ENCODE measurements at regions not wholly inside any gene's neighbourhood (a gene's known extent, or its start where the extent isn't known, plus 50 kb on each side); places are given as distances from the start of the nearest gene placed in this dataset.

- FAIRE-seq: no peak
- DNase-seq (ENCODE audit: low spot score): no peak
These were observed 133.4 kb downstream of the JCAD start for GRCh38 chr10:29925771-29926692.

- DNase-seq (ENCODE audit: low spot score) (no peak), FAIRE-seq (no peak)
These were observed 134.9 kb downstream of the JCAD start for GRCh38 chr10:29924436-29924835.

- no peak for DNase-seq (ENCODE audit: low spot score)
- FAIRE-seq: no peak
These were observed 135.9 kb downstream of the JCAD start for GRCh38 chr10:29923416-29923965.

GRCh38 chr10:29922892-29923291 lies 136.5 kb downstream of the JCAD start:
- FAIRE-seq (no peak), DNase-seq (ENCODE audit: low spot score) (no peak)

GRCh38 chr10:29922226-29922625 lies 137.2 kb downstream of the JCAD start:
- no peak for FAIRE-seq
- DNase-seq (ENCODE audit: low spot score): no peak

DNA sequence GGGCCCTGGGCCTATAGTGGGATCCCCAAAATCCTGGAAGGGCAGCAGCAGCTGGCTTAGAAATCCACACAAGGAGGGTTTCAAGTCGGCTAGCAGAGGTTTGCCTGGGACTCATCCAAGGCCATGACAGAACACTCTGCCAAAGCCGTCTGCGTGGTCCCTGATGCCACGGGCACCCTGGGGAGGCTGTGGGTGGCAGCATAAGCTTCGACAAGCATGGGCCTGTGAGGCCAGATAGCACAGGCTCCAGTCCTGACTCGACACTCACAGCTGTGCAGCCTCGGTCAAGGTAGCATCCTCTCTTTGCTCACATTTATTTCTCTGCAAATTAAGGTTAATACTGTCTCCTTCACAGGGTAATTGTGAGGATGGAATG lies 138.3 kb downstream of the JCAD start:
- DNase-seq (ENCODE audit: low spot score) (no peak), FAIRE-seq (peak; percentile 63)

GRCh38 chr10:29920408-29921070 lies 138.8 kb downstream of the JCAD start:
- DNase-seq (ENCODE audit: low spot score) (no peak), FAIRE-seq (no peak)

GRCh38 chr10:29918623-29919400 lies 140.6 kb downstream of the JCAD start:
- FAIRE-seq (peak; percentile 9), DNase-seq (ENCODE audit: low spot score) (no peak)

DNA sequence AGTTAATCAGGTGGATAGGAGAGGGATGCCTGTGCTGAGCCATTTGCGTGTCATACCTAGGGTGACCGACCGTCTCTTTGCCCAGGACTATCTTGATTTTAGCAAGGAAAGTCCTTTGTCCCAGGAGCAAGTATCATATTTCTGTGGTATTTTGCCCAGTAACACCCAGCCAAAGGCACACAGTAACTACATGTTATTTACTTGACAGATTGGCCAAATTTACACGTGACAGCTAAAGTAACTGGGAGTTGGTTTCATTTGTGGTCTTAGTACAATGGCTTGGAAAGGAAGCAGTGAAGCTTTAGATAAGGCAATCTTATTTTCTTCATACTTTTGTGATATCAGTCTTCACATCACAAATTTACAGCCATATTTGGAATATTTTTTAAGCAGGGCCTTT lies 142.1 kb downstream of the JCAD start:
- DNase-seq (ENCODE audit: low spot score): no peak
- FAIRE-seq: no peak

GRCh38 chr10:29916669-29917068 lies 142.7 kb downstream of the JCAD start:
- DNase-seq (ENCODE audit: low spot score) (no peak), FAIRE-seq (no peak)

DNA sequence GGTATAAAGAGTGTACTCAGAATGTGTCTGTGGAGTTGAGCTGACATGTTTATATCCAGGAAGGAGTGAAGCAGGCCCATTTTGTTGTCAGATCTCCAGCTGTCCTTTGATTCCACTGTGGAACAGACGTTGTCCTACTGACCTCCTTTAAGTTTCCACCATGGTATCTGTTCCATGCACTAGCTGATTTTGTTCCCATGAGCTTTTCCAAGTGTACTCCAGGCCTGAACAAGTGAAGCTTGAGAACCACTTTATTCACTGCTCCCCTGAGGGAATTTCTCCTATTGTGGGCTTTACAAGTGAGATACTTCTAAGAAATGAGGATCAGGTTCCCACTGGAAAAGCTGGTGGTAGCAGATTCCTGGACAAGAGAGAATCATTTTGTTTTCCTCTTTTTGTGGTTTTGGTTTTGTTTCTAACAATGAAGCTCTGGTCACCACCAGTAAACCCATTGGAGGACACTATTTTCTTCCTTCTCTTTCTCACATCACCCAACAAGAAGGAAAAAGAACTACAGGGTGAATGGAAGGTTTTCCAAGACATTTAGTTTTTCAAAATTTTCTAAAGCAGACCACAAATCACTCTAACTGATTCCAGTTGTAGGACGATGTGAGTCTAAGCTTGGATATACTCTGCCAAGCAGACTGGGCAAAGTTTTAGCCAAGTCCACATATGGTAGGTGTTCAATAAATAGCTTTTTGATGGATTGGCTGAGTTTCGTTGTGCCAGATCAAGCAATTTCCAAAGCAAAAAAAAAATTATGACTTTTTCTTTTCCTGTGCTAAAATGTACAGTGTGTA lies 144.2 kb downstream of the JCAD start:
- no peak for FAIRE-seq

GRCh38 chr10:29908962-29909361 lies 150.4 kb downstream of the JCAD start:
- DNase-seq (ENCODE audit: low spot score) (no peak), FAIRE-seq (no peak)

More for the DNA sequence above, 144.2 kb downstream of the JCAD start:
- no peak for DNase-seq (ENCODE audit: low spot score)

- DNase-seq (ENCODE audit: low spot score): no peak
- no peak for FAIRE-seq
These were observed 158.5 kb downstream of the JCAD start for GRCh38 chr10:29900865-29901264.

- DNase-seq (ENCODE audit: low spot score) (no peak), FAIRE-seq (no peak)
These were observed 161.2 kb downstream of the JCAD start for GRCh38 chr10:29897999-29898716.

- no peak for DNase-seq (ENCODE audit: low spot score)
- no peak for FAIRE-seq
These were observed 162.0 kb downstream of the JCAD start for GRCh38 chr10:29897430-29897829.

DNA sequence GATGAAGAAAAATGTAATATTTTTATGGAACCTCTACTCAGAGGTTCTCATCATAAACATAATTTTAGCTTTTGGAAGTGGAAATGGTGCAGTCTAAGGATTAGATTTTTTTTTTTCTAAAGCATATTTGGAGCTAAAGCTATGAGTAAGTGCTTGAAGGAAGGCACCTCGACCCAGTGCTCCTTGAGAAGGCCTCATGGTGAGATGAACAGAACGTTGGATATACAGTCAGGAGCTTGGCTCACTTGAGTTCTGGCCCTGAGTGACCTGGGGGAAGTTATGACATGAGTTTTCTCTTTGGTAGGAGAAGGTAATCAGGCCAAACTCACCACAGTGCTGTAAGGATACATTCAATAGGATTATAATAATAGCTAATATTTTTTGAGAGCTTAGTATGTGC lies 163.3 kb downstream of the JCAD start:
- DNase-seq (ENCODE audit: low spot score): no peak
- FAIRE-seq: no peak

DNA sequence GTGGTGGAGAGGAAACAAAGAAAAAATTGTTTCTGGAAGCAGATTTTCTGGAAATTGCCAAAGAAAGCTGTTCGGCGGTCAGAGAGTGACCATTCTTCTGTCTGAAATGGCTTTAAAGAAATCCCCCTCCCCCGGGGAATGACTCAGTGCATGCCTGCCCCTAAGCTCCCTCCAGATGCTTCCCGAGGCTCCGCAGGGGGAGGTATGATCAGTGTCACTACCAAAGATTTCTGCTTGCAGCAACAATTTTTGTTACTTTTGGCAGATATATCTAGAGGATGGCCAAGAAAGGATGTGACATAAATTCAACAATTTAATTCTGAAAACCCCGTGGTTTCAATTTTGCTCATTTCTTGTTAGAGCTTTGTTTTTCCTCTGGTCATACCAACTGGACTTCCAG lies 163.9 kb downstream of the JCAD start:
- FAIRE-seq: peak; percentile 79
- peak; percentile 86 for DNase-seq (ENCODE audit: low spot score)

DNA sequence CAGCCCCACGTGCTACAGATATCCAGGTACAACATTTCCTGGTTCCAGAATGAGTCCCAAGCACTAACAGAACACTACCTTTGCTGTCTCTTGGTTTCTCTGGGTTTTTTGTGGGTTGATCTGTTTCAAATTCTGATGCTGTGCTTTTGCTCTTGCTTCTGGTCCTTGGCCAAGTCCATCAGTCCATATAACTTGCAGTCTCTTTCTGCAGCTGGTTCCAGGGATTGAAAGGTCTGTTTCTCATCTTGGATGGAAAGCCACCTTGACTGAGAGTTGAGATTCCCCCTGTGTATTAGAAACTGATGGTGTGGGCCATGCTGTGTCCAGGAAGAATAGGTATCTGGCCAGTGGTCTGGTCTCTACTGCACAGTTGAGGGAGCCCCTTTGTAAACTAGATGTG lies 171.1 kb downstream of the JCAD start:
- DNase-seq (ENCODE audit: low spot score) (no peak), FAIRE-seq (no peak)

DNA sequence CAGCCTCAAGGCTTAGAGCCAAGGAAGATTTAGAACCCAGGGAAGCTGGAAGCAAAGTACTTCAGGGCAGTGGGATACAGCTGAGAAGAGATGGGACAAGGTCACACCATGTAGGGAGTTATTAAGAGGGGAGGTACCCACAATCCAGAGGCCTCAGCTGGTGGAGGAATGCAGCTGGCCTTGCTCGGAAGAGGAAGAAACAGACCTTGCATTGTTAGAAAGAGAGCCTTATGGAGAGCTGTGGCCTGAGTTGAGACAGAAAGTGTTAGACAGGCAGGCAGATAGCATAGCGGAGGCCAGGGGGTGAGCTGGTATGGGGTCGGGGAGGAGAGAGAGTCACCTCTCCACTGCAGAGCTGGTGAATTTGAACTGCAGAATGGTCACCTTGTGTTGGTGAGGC lies 173.1 kb downstream of the JCAD start:
- FAIRE-seq: no peak

DNA sequence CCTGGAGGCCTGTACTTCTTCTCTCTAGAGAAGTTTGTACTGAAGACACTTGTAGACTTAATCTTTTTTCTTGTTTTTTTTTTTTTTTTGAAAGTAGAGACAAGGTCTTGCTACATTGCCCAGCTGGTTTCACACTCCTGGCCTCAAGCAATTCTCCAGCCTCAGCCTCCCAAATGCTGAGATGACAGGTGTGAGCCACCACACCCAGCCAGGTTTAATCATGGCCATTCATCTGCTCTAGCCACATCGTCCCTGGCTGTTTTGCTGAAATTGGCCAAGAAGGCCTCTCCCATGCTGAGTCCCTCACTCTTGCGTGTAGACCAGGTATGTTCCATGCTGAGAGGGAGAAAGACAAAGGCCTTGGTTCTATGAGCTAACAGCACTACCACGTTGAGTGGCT lies 176.2 kb downstream of the JCAD start:
- DNase-seq (ENCODE audit: low spot score): no peak
- no peak for FAIRE-seq

More for the DNA sequence above, 173.1 kb downstream of the JCAD start:
- no peak for DNase-seq (ENCODE audit: low spot score)
